ENCODE measurements at regions not wholly inside any gene's neighbourhood (a gene's known extent, or its start where the extent isn't known, plus 50 kb on each side); places are given as distances from the start of the nearest gene placed in this dataset.

- no peak for DNase-seq (ENCODE audit: low read depth)
These were observed 1957.1 kb upstream of the ADGRL3 start for GRCh38 chr4:59243038-59243437.

GRCh38 chr4:59247032-59247431, 1953.1 kb upstream of the ADGRL3 start:
- DNase-seq (ENCODE audit: low read depth), result peak; percentile 38

- no peak for DNase-seq (ENCODE audit: low read depth)
These were observed 1951.8 kb upstream of the ADGRL3 start for GRCh38 chr4:59248313-59248712.

GRCh38 chr4:59249110-59249509, 1951.0 kb upstream of the ADGRL3 start:
- no peak for DNase-seq (ENCODE audit: low read depth)

GRCh38 chr4:59258002-59258401, 1942.1 kb upstream of the ADGRL3 start:
- no peak for DNase-seq (ENCODE audit: low read depth)

GRCh38 chr4:59307609-59308008, 1892.5 kb upstream of the ADGRL3 start:
- no peak for DNase-seq (ENCODE audit: low read depth)

- DNase-seq (ENCODE audit: low read depth), result no peak
These were observed 1885.5 kb upstream of the ADGRL3 start for GRCh38 chr4:59314637-59315036.

- peak; percentile 1 for DNase-seq (ENCODE audit: low read depth)
These were observed 1860.5 kb upstream of the ADGRL3 start for GRCh38 chr4:59339631-59340030.

GRCh38 chr4:59341506-59341905, 1858.6 kb upstream of the ADGRL3 start:
- no peak for DNase-seq (ENCODE audit: low read depth)

GRCh38 chr4:59348949-59349348, 1851.2 kb upstream of the ADGRL3 start:
- no peak for DNase-seq (ENCODE audit: low read depth)

GRCh38 chr4:59369229-59369628, 1830.9 kb upstream of the ADGRL3 start:
- no peak for DNase-seq (ENCODE audit: low read depth)

GRCh38 chr4:59374416-59374815, 1825.7 kb upstream of the ADGRL3 start:
- no peak for DNase-seq (ENCODE audit: low read depth)

- peak; percentile 44 for DNase-seq (ENCODE audit: low read depth)
These were observed 1819.2 kb upstream of the ADGRL3 start for GRCh38 chr4:59380841-59381366.

- peak; percentile 6 for DNase-seq (ENCODE audit: low read depth)
These were observed 1818.5 kb upstream of the ADGRL3 start for GRCh38 chr4:59381591-59381990.

GRCh38 chr4:59387759-59388758, 1812.1 kb upstream of the ADGRL3 start:
- DNase-seq (ENCODE audit: low read depth), result no peak

GRCh38 chr4:59393780-59394179, 1806.3 kb upstream of the ADGRL3 start:
- no peak for DNase-seq (ENCODE audit: low read depth)

GRCh38 chr4:59400334-59400733, 1799.8 kb upstream of the ADGRL3 start:
- no peak for DNase-seq (ENCODE audit: low read depth)

- DNase-seq (ENCODE audit: low read depth), result no peak
These were observed 1790.5 kb upstream of the ADGRL3 start for GRCh38 chr4:59409647-59410046.

GRCh38 chr4:59412739-59413138, 1787.4 kb upstream of the ADGRL3 start:
- DNase-seq (ENCODE audit: low read depth), result peak; percentile 6

- DNase-seq (ENCODE audit: low read depth), result peak; percentile 46
These were observed 1744.4 kb upstream of the ADGRL3 start for GRCh38 chr4:59455751-59456150.

GRCh38 chr4:59457576-59457975, 1742.5 kb upstream of the ADGRL3 start:
- no peak for DNase-seq (ENCODE audit: low read depth)

GRCh38 chr4:59484944-59485343, 1715.2 kb upstream of the ADGRL3 start:
- no peak for DNase-seq (ENCODE audit: low read depth)

GRCh38 chr4:59500103-59500502, 1700.0 kb upstream of the ADGRL3 start:
- no peak for DNase-seq (ENCODE audit: low read depth)

GRCh38 chr4:59503731-59504130, 1696.4 kb upstream of the ADGRL3 start:
- DNase-seq (ENCODE audit: low read depth), result no peak
